ENCODE measurements at regions not wholly inside any gene's neighbourhood (a gene's known extent, or its start where the extent isn't known, plus 50 kb on each side); places are given as distances from the start of the nearest gene placed in this dataset.

GRCh38 chr19:28878862-28879566, 333.9 kb downstream of the UQCRFS1 start:
- DNase-seq, result peak; percentile 60

- DNase-seq, result no peak
These were observed 336.3 kb downstream of the UQCRFS1 start for GRCh38 chr19:28876609-28877123.

GRCh38 chr19:28874742-28875141, 338.2 kb downstream of the UQCRFS1 start:
- no peak for DNase-seq

- DNase-seq, result no peak
These were observed 339.6 kb downstream of the UQCRFS1 start for GRCh38 chr19:28873301-28873700.

GRCh38 chr19:28871099-28871725, 341.7 kb downstream of the UQCRFS1 start:
- no peak for DNase-seq

GRCh38 chr19:28869459-28869858, 343.5 kb downstream of the UQCRFS1 start:
- no peak for DNase-seq

GRCh38 chr19:28868836-28869235, 344.1 kb downstream of the UQCRFS1 start:
- DNase-seq, result no peak

GRCh38 chr19:28867978-28868377, 345.0 kb downstream of the UQCRFS1 start:
- no peak for DNase-seq

GRCh38 chr19:28864577-28865042, 348.3 kb downstream of the UQCRFS1 start:
- DNase-seq, result no peak

GRCh38 chr19:28864024-28864503, 348.9 kb downstream of the UQCRFS1 start:
- no peak for DNase-seq

GRCh38 chr19:28862238-28862637, 350.7 kb downstream of the UQCRFS1 start:
- DNase-seq, result no peak

- DNase-seq, result no peak
These were observed 353.1 kb downstream of the UQCRFS1 start for GRCh38 chr19:28859811-28860210.

- DNase-seq, result no peak
These were observed 354.0 kb downstream of the UQCRFS1 start for GRCh38 chr19:28858933-28859332.

GRCh38 chr19:28857967-28858366, 355.0 kb downstream of the UQCRFS1 start:
- DNase-seq, result no peak

- no peak for DNase-seq
These were observed 357.7 kb downstream of the UQCRFS1 start for GRCh38 chr19:28855216-28855615.

- no peak for DNase-seq
These were observed 365.5 kb downstream of the UQCRFS1 start for GRCh38 chr19:28847468-28847867.

- no peak for DNase-seq
These were observed 366.7 kb downstream of the UQCRFS1 start for GRCh38 chr19:28846094-28846812.

- DNase-seq, result no peak
These were observed 369.0 kb downstream of the UQCRFS1 start for GRCh38 chr19:28843761-28844492.

GRCh38 chr19:28841531-28841930, 371.4 kb downstream of the UQCRFS1 start:
- DNase-seq, result no peak

- DNase-seq, result no peak
These were observed 372.1 kb downstream of the UQCRFS1 start for GRCh38 chr19:28840891-28841290.

GRCh38 chr19:28839455-28839854, 373.5 kb downstream of the UQCRFS1 start:
- no peak for DNase-seq

- no peak for DNase-seq
These were observed 374.0 kb downstream of the UQCRFS1 start for GRCh38 chr19:28838909-28839308.

- DNase-seq, result no peak
These were observed 376.5 kb downstream of the UQCRFS1 start for GRCh38 chr19:28836421-28836820.
